ENCODE measurements at regions not wholly inside any gene's neighbourhood (a gene's known extent, or its start where the extent isn't known, plus 50 kb on each side); places are given as distances from the start of the nearest gene placed in this dataset.

DNA sequence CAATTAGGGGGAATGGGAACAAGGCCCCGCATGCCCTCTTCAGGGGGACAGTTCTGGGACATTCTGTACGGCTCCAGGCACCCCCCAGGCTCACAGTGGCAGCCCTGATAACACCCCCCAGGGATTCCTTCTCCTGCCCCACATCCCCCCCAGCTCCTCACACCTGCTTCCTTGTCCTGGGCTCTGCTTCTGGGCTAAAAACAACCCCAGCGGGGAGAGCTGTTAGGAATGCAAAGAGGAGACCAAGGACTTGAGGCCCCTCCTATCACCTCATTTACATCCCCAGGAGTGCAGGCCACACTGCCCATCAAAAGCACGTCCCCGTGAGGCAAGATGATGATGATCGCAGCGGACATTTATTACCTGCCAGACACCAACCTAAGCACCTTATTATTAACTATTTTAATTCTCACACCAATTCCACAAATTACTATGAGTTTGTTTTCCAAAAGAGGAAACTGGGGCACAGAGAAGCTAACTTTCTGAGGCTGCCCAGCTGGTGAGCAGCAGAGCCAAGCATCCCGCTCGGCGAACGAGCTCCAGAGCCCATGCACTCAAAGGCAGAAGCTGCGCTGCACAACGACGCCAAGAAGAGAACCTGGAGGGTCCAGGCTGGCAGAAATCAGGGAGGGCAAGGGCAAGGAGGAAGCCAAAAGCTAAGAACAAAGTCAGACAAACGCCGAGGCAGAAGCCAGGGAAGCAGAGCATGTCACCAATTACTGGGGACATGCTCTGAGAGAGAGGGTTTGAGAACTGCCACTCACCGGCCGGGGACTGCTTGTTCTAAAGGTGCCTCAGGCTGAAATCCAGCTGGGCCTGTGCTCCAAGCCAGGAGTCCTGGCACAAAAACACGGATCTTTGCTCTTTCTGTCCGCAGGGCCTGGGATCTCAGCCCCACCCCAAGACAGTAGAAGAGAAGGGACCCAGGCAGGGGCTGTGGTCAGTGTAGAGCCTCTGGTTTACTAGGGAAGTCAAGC lies 76.2 kb upstream of the NSMCE3 start:
- H3K27ac Mint-ChIP-seq = no peak overlapping the region
- TF ChIP-seq CTCF (IDR thresholded peaks at IDR 0.05) = no peak
- peaks cover 6% of the 10 kb centered on the region; the same call in 1 of the 2 replicates for H3K4me1 Mint-ChIP-seq (ENCODE audit: low read depth)
- no peaks in the 10 kb centered on the region for H3K36me3 Mint-ChIP-seq (ENCODE audit: low read depth)
- no peak for DNase-seq
- no peaks in the 10 kb centered on the region for H3K9me3 Mint-ChIP-seq
- H3K4me3 Mint-ChIP-seq = no peak overlapping the region
- peaks cover 11% of the 10 kb centered on the region for H3K27me3 Mint-ChIP-seq (ENCODE audit: insufficient read depth)

DNA sequence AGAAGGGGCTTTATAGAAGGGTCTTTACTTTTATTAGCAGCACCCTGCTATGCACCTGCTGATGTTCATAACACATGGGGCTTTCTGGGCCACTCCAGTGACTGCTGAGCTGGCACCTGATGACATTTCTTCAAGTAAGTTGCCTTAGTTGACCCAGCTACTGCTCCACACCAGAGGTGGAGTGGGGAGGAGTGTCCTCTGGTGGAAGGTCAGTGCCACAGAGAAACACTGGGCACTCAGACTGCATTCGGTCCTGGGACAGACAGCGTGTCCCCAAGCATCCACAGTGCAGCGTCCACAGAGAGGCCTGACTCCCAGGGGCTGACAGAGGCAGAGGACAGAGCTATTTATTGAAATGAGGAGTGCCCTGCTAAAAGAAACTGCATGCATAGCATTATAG lies 74.9 kb upstream of the NSMCE3 start:
- Mint-ChIP-seq H3K36me3 (ENCODE audit: low read depth) (no peaks in the 10 kb centered on the region), H3K4me1 (ENCODE audit: low read depth) (peaks cover 6% of the 10 kb centered on the region; the same call in 1 of the 2 replicates), H3K27me3 (ENCODE audit: insufficient read depth) (peaks cover 11% of the 10 kb centered on the region), H3K4me3 (no peak overlapping the region), H3K27ac (no peak overlapping the region), H3K9me3 (no peaks in the 10 kb centered on the region)
- no peak for TF ChIP-seq CTCF (IDR thresholded peaks at IDR 0.05)
- DNase-seq = no peak

- Mint-ChIP-seq H3K4me1 (ENCODE audit: low read depth) (peaks cover 4% of the 10 kb centered on the region; the same call in 1 of the 2 replicates), H3K4me3 (no peak overlapping the region), H3K27me3 (ENCODE audit: insufficient read depth) (peaks cover 8% of the 10 kb centered on the region), H3K9me3 (no peaks in the 10 kb centered on the region), H3K27ac (no peak overlapping the region), H3K36me3 (ENCODE audit: low read depth) (no peaks in the 10 kb centered on the region)
- DNase-seq = no peak
- no peak for TF ChIP-seq CTCF (IDR thresholded peaks at IDR 0.05)
These were observed 73.6 kb upstream of the NSMCE3 start for GRCh38 chr15:29343229-29343628.

DNA sequence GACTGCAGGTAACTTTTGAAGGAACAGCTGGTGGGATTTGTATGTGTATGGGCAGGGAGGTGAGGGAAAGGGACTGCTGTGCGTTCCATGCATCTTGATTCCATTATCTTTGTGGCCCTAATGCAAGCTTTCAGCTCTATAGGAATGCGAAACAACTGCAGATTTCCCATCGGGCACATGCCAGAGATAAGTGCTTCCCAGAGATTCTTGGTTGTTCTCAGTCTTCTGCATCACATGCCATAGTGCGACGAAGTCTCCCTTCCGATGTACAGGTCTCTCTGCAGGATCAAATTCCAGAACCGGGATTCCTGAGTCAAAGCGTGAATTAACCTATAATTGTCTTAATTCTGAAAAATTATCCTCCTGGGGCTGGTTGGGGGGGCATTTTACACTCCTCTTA lies 72.6 kb upstream of the NSMCE3 start:
- Mint-ChIP-seq H3K27ac (no peak overlapping the region), H3K27me3 (ENCODE audit: insufficient read depth) (peaks cover 4% of the 10 kb centered on the region), H3K4me1 (ENCODE audit: low read depth) (no peaks in the 10 kb centered on the region), H3K9me3 (no peaks in the 10 kb centered on the region), H3K4me3 (no peak overlapping the region), H3K36me3 (ENCODE audit: low read depth) (no peaks in the 10 kb centered on the region)
- no peak for TF ChIP-seq CTCF (IDR thresholded peaks at IDR 0.05)
- no peak for DNase-seq

- peaks cover 2% of the 10 kb centered on the region for H3K27me3 Mint-ChIP-seq (ENCODE audit: insufficient read depth)
- H3K4me1 Mint-ChIP-seq (ENCODE audit: low read depth) = no peaks in the 10 kb centered on the region
- no peaks in the 10 kb centered on the region for H3K9me3 Mint-ChIP-seq
These were observed 67.7 kb upstream of the NSMCE3 start for GRCh38 chr15:29337156-29337959.

More at GRCh38 chr15:29337156-29337959, 67.7 kb upstream of the NSMCE3 start:
- Mint-ChIP-seq H3K27ac (no peak overlapping the region), H3K36me3 (ENCODE audit: low read depth) (no peaks in the 10 kb centered on the region), H3K4me3 (no peak overlapping the region)
- no peak for DNase-seq
- no peak for TF ChIP-seq CTCF (IDR thresholded peaks at IDR 0.05)

All from HFFc6 (cell line).